ENCODE measurements at regions not wholly inside any gene's neighbourhood (a gene's known extent, or its start where the extent isn't known, plus 50 kb on each side); places are given as distances from the start of the nearest gene placed in this dataset.

- ATAC-seq (no peak), FAIRE-seq (no peak), DNase-seq (ENCODE audit: low spot score) (no peak)
- H3K9ac ChIP-seq (ENCODE audit: insufficient read depth, low read depth, low read length) = no peak overlapping the region
- POLR2A ChIA-PET = no interaction called here
- no peak overlapping the region for H3K4me2 ChIP-seq (ENCODE audit: low read depth, low read length)
- no peaks in the 10 kb centered on the region for H3K79me2 ChIP-seq (ENCODE audit: insufficient read depth, low read length)
- no peaks in the 10 kb centered on the region for H3K9me3 ChIP-seq (ENCODE audit: low read length)
- no peak for TF ChIP-seq ZBTB7B (CRISPR knock-in tag; IDR thresholded peaks at IDR 0.05)
- no peak for TF ChIP-seq POLR2G (IDR thresholded peaks at IDR 0.05; ENCODE audit: low read depth, low read length)
- TF ChIP-seq NFE2L2 (IDR thresholded peaks at IDR 0.05; ENCODE audit: low read length) = no peak
- no peak for TF ChIP-seq ZSCAN21 (CRISPR knock-in tag; IDR thresholded peaks at IDR 0.05; ENCODE audit: borderline replicate concordance)
- TF ChIP-seq ZNF333 (CRISPR knock-in tag; IDR thresholded peaks at IDR 0.05; ENCODE audit: borderline replicate concordance) = no peak
- no peak for TF ChIP-seq MBNL3 (CRISPR knock-in tag; conservative IDR thresholded peaks at IDR 0.05)
- no peak for TF ChIP-seq ZZZ3 (CRISPR knock-in tag; IDR thresholded peaks at IDR 0.05; ENCODE audit: borderline replicate concordance)
- TF ChIP-seq IKZF1 (IDR thresholded peaks at IDR 0.05) = no peak
- no peak for TF ChIP-seq ZNF441 (CRISPR knock-in tag; IDR thresholded peaks at IDR 0.05; ENCODE audit: borderline replicate concordance)
- no peak for TF ChIP-seq ZNF251 (CRISPR knock-in tag; IDR thresholded peaks at IDR 0.05)
- TF ChIP-seq ZNF740 (CRISPR knock-in tag; IDR thresholded peaks at IDR 0.05) = no peak
- TF ChIP-seq SCMH1 (CRISPR knock-in tag; IDR thresholded peaks at IDR 0.05; ENCODE audit: borderline replicate concordance) = no peak
- no peak for TF ChIP-seq ZNF142 (CRISPR knock-in tag; IDR thresholded peaks at IDR 0.05)
- no peak for TF ChIP-seq ZNF670 (CRISPR knock-in tag; IDR thresholded peaks at IDR 0.05; ENCODE audit: borderline replicate concordance)
- no peak for TF ChIP-seq GATA4 (IDR thresholded peaks at IDR 0.05; ENCODE audit: borderline replicate concordance, low read depth)
- no peak for TF ChIP-seq ZNF260 (CRISPR knock-in tag; IDR thresholded peaks at IDR 0.05; ENCODE audit: borderline replicate concordance, low read depth)
- TF ChIP-seq ZNF367 (CRISPR knock-in tag; IDR thresholded peaks at IDR 0.05; ENCODE audit: borderline replicate concordance) = no peak
- no peaks in the 10 kb centered on the region for H4K20me1 ChIP-seq (ENCODE audit: insufficient read depth, low read length)
- H3K4me1 ChIP-seq (ENCODE audit: insufficient read depth, low read length) = no peaks in the 10 kb centered on the region
- no peaks in the 10 kb centered on the region for H3K27me3 ChIP-seq (ENCODE audit: control insufficient read depth in 1 of 2, insufficient read depth in 2 of 2, low read length in 2 of 2)
- no peaks in the 10 kb centered on the region for H3K36me3 ChIP-seq (replicated peaks in 1 of 2; ENCODE audit: control insufficient read depth in 1 of 2, insufficient read depth in 2 of 2, low read length in 2 of 2)
- no peak overlapping the region for H3K4me3 ChIP-seq (replicated peaks in 1 of 3; ENCODE audit: insufficient read depth in 1 of 3, low read depth in 2 of 3, low read length in 3 of 3)
- no TSS peak for BruUV-seq (replicated peaks)
- in situ Hi-C loops (cut with HindIII; ENCODE audit: extremely low pct_ligation_motif_present, low pct_unique_long_range_greater_than_20kb) (no loop called here), intact Hi-C loops (cut with micrococcal nuclease; ENCODE audit: unreplicated experiment) (no loop called here)
- WGBS (ENCODE audit: low lambda C conversion rate) = 70% methylated on average over 2 of the region's 2 CpGs
- H3K27ac ChIP-seq (ENCODE audit: extremely low read length, insufficient read depth, low read length) = no peak overlapping the region
- no peak overlapping the region for H2AFZ ChIP-seq (ENCODE audit: low read length)
- CTCF ChIA-PET (ENCODE audit: low intra/inter-chr PET ratio, low total read pairs) = no interaction called here
These were observed 372.2 kb downstream of the NYAP2 start for GRCh38 chr2:225771701-225772100.
